ENCODE measurements at regions not wholly inside any gene's neighbourhood (a gene's known extent, or its start where the extent isn't known, plus 50 kb on each side); places are given as distances from the start of the nearest gene placed in this dataset.

GRCh38 chr4:164701665-164702064, 52.3 kb upstream of the SMIM31 start:
- H3K27ac Mint-ChIP-seq = no peak overlapping the region
- no peak overlapping the region for H3K4me3 Mint-ChIP-seq
- no peaks in the 10 kb centered on the region for H3K36me3 Mint-ChIP-seq (ENCODE audit: low read depth)
- H3K4me1 Mint-ChIP-seq = no peaks in the 10 kb centered on the region
- H3K9me3 ChIP-seq (ENCODE audit: control insufficient read depth, low read length, poor library complexity, severe bottlenecking) = no peaks in the 10 kb centered on the region
- ATAC-seq = no peak
- no peak for DNase-seq
- H3K27me3 Mint-ChIP-seq = peaks cover 12% of the 10 kb centered on the region

Measured in T-helper 17 cell (primary cell).